ENCODE measurements at regions not wholly inside any gene's neighbourhood (a gene's known extent, or its start where the extent isn't known, plus 50 kb on each side); places are given as distances from the start of the nearest gene placed in this dataset.

DNA sequence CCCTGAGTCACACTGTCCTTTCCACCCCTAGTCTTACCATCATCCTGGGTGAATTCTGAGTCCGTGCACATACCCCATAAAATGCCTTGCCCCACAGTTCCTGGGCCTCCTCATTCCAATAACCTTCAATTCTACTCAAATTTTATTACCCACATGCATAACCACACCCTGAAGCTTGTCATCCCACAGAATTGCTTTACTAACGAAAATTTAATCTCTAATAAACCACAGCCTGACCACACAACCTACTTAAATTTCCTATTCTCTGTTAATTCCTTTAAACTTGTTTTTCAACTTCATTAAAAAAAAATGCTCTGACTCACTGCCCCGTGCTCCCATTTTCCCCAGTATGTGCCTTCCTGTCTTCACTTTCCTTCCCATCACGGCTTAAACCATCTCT lies 205.9 kb downstream of the PHLDA1 start:
- TF ChIP-seq, protein P1, sequence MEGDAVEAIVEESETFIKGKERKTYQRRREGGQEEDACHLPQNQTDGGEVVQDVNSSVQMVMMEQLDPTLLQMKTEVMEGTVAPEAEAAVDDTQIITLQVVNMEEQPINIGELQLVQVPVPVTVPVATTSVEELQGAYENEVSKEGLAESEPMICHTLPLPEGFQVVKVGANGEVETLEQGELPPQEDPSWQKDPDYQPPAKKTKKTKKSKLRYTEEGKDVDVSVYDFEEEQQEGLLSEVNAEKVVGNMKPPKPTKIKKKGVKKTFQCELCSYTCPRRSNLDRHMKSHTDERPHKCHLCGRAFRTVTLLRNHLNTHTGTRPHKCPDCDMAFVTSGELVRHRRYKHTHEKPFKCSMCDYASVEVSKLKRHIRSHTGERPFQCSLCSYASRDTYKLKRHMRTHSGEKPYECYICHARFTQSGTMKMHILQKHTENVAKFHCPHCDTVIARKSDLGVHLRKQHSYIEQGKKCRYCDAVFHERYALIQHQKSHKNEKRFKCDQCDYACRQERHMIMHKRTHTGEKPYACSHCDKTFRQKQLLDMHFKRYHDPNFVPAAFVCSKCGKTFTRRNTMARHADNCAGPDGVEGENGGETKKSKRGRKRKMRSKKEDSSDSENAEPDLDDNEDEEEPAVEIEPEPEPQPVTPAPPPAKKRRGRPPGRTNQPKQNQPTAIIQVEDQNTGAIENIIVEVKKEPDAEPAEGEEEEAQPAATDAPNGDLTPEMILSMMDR (IDR thresholded peaks at IDR 0.05), result no peak
- TF ChIP-seq POLR2A (IDR thresholded peaks at IDR 0.05), result no peak

Measured in vagina (tissue), 2 donors.